GM12878 (cell line): ENCODE measurements at regions not wholly inside any gene's neighbourhood (a gene's known extent, or its start where the extent isn't known, plus 50 kb on each side); places are given as distances from the start of the nearest gene placed in this dataset.

Experiments used
- ATAC-seq: fragments of 200-7000 bp; cut with Tn5 transposase; 3 replicates; pipeline ENCODE4 v1.9.1; 2020; ENCODE audit warnings: mild to moderate bottlenecking, moderate library complexity
- BruUV-seq: library from RNA; stranded (reverse); fragments of 400-500 nt; replicated peaks from 2 replicates; lab custom pipeline; 2021; lab: Mats Ljungman, UMichigan
- CTCF ChIA-PET: fragments of 300-600 bp; sonication (Branson Sonifier 250); formaldehyde crosslinking; extraction: SDS; loops from one replicate; lab custom pipeline; 2021; ENCODE audit warnings: inconsistent platforms; lab: Yijun Ruan, JAX
- POLR2A ChIA-PET: fragments of 350-600 bp; formaldehyde crosslinking; extraction: SDS; loops from one replicate; lab custom pipeline; 2021; ENCODE audit warnings: inconsistent platforms; lab: Charles Lee
- RAD21 ChIA-PET: fragments of 300-600 bp; sonication (Branson Sonifier 250); formaldehyde crosslinking; loops from one replicate; lab custom pipeline; 2023; ENCODE audit warnings: antibody characterized with exemption; ENCODE audit not compliant: unreplicated experiment; lab: Charles Lee
- SMC1A ChIA-PET: fragments of 300-600 bp; sonication (Branson Sonifier 250); formaldehyde crosslinking; loops from one replicate; lab custom pipeline; 2023; ENCODE audit not compliant: unreplicated experiment, uncharacterized antibody; lab: Charles Lee
- DNase-seq: peaks from one replicate; pipeline ENCODE4 v3.0.0-alpha.2; 2011; ENCODE audit warnings: low read depth, low spot score
- FAIRE-seq: peaks from 3 replicates; lab custom pipeline; 2011; peaks lifted over from hg19 to GRCh38; lab: Jason Lieb, UNC
- H2AFZ ChIP-seq: 2 replicates; pipeline ENCODE4 v1.6.0; 2011; ENCODE audit warnings: low read depth, low read length, control low read depth; ENCODE audit not compliant: control insufficient read depth
- H3K27ac ChIP-seq: 2 replicates; pipeline ENCODE4 v1.5.1; 2011; ENCODE audit warnings: control low read depth; ENCODE audit not compliant: control insufficient read depth, insufficient read depth
- H3K27me3 ChIP-seq, 2 experiments: replicated peaks in 1 of 2; 2 replicates each; pipeline versions ENCODE4 v1.6.0 to v1.6.1; 2011; ENCODE audit warnings: low read length in 1 of 2; ENCODE audit not compliant: control insufficient read depth in 2 of 2, insufficient read depth in 2 of 2
- H3K36me3 ChIP-seq, 2 experiments: 2 replicates each; pipeline ENCODE4 v1.5.1; 2011; ENCODE audit warnings: low read length in 1 of 2; ENCODE audit not compliant: control insufficient read depth in 2 of 2, insufficient read depth in 2 of 2
- H3K4me1 ChIP-seq: 2 replicates; pipeline ENCODE4 v1.6.1; 2011; ENCODE audit warnings: mild to moderate bottlenecking, low read length, moderate library complexity, mixed read lengths; ENCODE audit not compliant: control insufficient read depth, insufficient read depth
- H3K4me2 ChIP-seq: 2 replicates; pipeline ENCODE4 v1.6.0; 2011; ENCODE audit warnings: control low read depth; ENCODE audit not compliant: control insufficient read depth, insufficient read depth
- H3K4me3 ChIP-seq: fragments of 200-600 bp; sonication (generic); 2 replicates; pipeline ENCODE4 v1.5.1; 2016
- H3K79me2 ChIP-seq: 2 replicates; pipeline ENCODE4 v1.6.0; 2011; ENCODE audit warnings: low read length; ENCODE audit not compliant: control insufficient read depth, insufficient read depth
- H3K9ac ChIP-seq: 2 replicates; pipeline ENCODE4 v1.8.0; 2011; ENCODE audit warnings: low read length, control low read depth, mixed read lengths; ENCODE audit not compliant: control insufficient read depth, insufficient read depth
- H3K9me3 ChIP-seq: replicated peaks from 3 replicates; pipeline ENCODE4 v1.5.1; 2011; ENCODE audit warnings: mild to moderate bottlenecking, low read length; ENCODE audit not compliant: control insufficient read depth, insufficient read depth
- H4K20me1 ChIP-seq: 2 replicates; pipeline ENCODE4 v1.6.0; 2011; ENCODE audit not compliant: control insufficient read depth, insufficient read depth
- CREB1 ChIP-seq: IDR thresholded peaks from 2 replicates; pipeline ENCODE4 v1.6.1; 2012; ENCODE audit warnings: low read depth, mild to moderate bottlenecking, inconsistent platforms
- FOXM1 ChIP-seq: IDR thresholded peaks from 2 replicates; pipeline ENCODE4 v1.6.1; 2012; ENCODE audit warnings: low read depth, mild to moderate bottlenecking, inconsistent platforms, low read length, moderate library complexity
- KAT2A ChIP-seq: conservative IDR thresholded peaks from 2 replicates; pipeline ENCODE4 v1.6.1; 2011; ENCODE audit warnings: low read depth, low read length; ENCODE audit not compliant: control insufficient read depth
- WGBS: methylation state at CpG from one replicate; pipeline ENCODE4 v1.1.6; 2016; ENCODE audit warnings: low lambda C conversion rate; ENCODE audit not compliant: insufficient replicate concordance, insufficient coverage; ENCODE audit errors: missing lambda C conversion rate; 5-methylcytosine and 5-hydroxymethylcytosine counted together
- in situ Hi-C: fragments of 300-500 bp; cut with MboI; formaldehyde crosslinking; loops from 9 replicates; pipeline ENCODE4 v1.14.3; 2018; ENCODE audit warnings: mixed read lengths
- intact Hi-C: fragments of 100-400 bp; cut with micrococcal nuclease; formaldehyde crosslinking; loops from one replicate; pipeline ENCODE4 v1.14.2; 2022; ENCODE audit not compliant: unreplicated experiment

GRCh38 chr6:27825025-27825793 lies 87.0 kb downstream of the OR2B2 start:
- intact Hi-C loops, result no loop called here
- peak overlapping the region; percentile 79 for H3K9ac ChIP-seq
- peaks cover 5% of the 10 kb centered on the region for H3K79me2 ChIP-seq
- no peaks in the 10 kb centered on the region for H4K20me1 ChIP-seq
- SMC1A ChIA-PET, result interaction anchor here (1.3 to 9.2 kb wide), 5 partner anchors 10 to 70 kb away, joined by 3 to 160 read pairs (median 6); a partner anchor contains a TSS
- H3K4me1 ChIP-seq, result no peaks in the 10 kb centered on the region
- BruUV-seq, result no TSS peak
- no peak for DNase-seq
- peak; percentile 24; the same call in 1 of the 2 replicates for TF ChIP-seq CREB1
- no peak for TF ChIP-seq KAT2A
- TF ChIP-seq FOXM1, result 0 out of 2 replicates have a peak, but pooled peaks have one; percentile 30
- H3K4me2 ChIP-seq, result peak overlapping the region; percentile 58
- peak overlapping the region; percentile 66 for H3K4me3 ChIP-seq
- no peaks in the 10 kb centered on the region for H3K27me3 ChIP-seq
- H2AFZ ChIP-seq, result no peak overlapping the region
- ATAC-seq, result peak; percentile 7; the same call in 2 of the 3 replicates
- in situ Hi-C loops, result no loop called here
- RAD21 ChIA-PET, result interaction anchor here (1.4 to 7.5 kb wide), 5 partner anchors 10 to 71 kb away, joined by 3 to 141 read pairs (median 5); a partner anchor contains a TSS
- POLR2A ChIA-PET, result interaction anchor here (0.9 to 7.8 kb wide), 11 partner anchors 9 to 678 kb away, joined by 3 to 125 read pairs (median 6); a partner anchor contains a TSS
- H3K36me3 ChIP-seq, result no peaks in the 10 kb centered on the region
- peak overlapping the region; percentile 96 for H3K27ac ChIP-seq
- CTCF ChIA-PET, result interaction anchor here (1.0 to 8.0 kb wide), 3 partner anchors 12 to 530 kb away, joined by 4 to 168 read pairs (median 31); a partner anchor contains a TSS
- WGBS, result 14% methylated on average over 7 of the region's 7 CpGs
- H3K9me3 ChIP-seq, result no peaks in the 10 kb centered on the region
- FAIRE-seq, result no peak
